ENCODE measurements at regions not wholly inside any gene's neighbourhood (a gene's known extent, or its start where the extent isn't known, plus 50 kb on each side); places are given as distances from the start of the nearest gene placed in this dataset.

DNA sequence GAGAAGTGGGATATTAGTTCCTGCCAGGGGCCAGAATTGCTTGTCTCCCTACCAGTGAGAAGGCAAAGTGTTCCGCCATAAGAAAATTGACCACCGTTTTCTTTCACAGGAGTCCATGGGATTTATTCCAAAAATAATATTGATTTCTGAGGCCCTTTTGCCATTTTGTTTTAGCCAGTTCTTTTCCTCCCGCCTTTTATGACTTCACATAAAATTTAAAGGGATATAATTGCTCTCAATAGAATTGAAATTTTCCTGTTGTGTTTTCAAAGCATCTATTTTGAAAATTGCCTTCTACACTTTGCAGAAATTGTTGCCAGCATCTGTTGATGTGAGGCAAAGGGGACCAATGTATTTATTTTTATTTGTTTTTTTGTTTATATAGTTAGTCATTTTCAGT lies 53.6 kb downstream of the PLCE1 start:
- H3K4me3 Mint-ChIP-seq, result no peak overlapping the region
- H3K9ac ChIP-seq (ENCODE audit: low read length), result no peak overlapping the region
- no peaks in the 10 kb centered on the region for H3K4me1 ChIP-seq (ENCODE audit: control insufficient read depth in 2 of 2, insufficient read depth in 2 of 2, low read length in 2 of 2)
- no peak overlapping the region for H2AFZ ChIP-seq (ENCODE audit: insufficient read depth, low read depth, low read length, poor library complexity, severe bottlenecking)
- H3K9me3 ChIP-seq (ENCODE audit: control extremely low read depth in 1 of 3, control insufficient read depth in 2 of 3, insufficient read depth in 1 of 3, low read length in 2 of 3), result no peaks in the 10 kb centered on the region
- no peak overlapping the region for H3K4me3 ChIP-seq (ENCODE audit: control extremely low read depth in 1 of 5, extremely low read depth in 1 of 5, insufficient read depth in 1 of 5, low read depth in 2 of 5, low read length in 4 of 5)
- no peak for TF ChIP-seq EZH2 (IDR thresholded peaks at IDR 0.05; ENCODE audit: borderline replicate concordance, insufficient read depth, low read depth, low read length, poor library complexity, severe bottlenecking)
- TF ChIP-seq, protein P1, sequence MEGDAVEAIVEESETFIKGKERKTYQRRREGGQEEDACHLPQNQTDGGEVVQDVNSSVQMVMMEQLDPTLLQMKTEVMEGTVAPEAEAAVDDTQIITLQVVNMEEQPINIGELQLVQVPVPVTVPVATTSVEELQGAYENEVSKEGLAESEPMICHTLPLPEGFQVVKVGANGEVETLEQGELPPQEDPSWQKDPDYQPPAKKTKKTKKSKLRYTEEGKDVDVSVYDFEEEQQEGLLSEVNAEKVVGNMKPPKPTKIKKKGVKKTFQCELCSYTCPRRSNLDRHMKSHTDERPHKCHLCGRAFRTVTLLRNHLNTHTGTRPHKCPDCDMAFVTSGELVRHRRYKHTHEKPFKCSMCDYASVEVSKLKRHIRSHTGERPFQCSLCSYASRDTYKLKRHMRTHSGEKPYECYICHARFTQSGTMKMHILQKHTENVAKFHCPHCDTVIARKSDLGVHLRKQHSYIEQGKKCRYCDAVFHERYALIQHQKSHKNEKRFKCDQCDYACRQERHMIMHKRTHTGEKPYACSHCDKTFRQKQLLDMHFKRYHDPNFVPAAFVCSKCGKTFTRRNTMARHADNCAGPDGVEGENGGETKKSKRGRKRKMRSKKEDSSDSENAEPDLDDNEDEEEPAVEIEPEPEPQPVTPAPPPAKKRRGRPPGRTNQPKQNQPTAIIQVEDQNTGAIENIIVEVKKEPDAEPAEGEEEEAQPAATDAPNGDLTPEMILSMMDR (IDR thresholded peaks at IDR 0.05), result no peak
- no CpG with 5 or more reads among the region's 3 CpGs for WGBS (ENCODE audit: insufficient coverage)
- intact Hi-C loops (cut with micrococcal nuclease), result no loop called here
- H3K79me2 ChIP-seq (ENCODE audit: control insufficient read depth, insufficient read depth, low read length), result no peaks in the 10 kb centered on the region
- no peak overlapping the region for H3K27ac ChIP-seq (ENCODE audit: low read length in 2 of 2)
- no peak overlapping the region for H3K27ac Mint-ChIP-seq
- H3K9me3 Mint-ChIP-seq (ENCODE audit: insufficient read depth), result no peaks in the 10 kb centered on the region
- ATAC-seq (ENCODE audit: low read depth) (no peak), DNase-seq (no peak)
- POLR2A ChIA-PET, result no interaction called here
- CTCF ChIA-PET, result no interaction called here
- H3K36me3 ChIP-seq (replicated peaks in 1 of 2; ENCODE audit: control extremely low read depth in 1 of 2, control insufficient read depth in 1 of 2, extremely low read depth in 1 of 2, insufficient read depth in 2 of 2, low read length in 1 of 2), result no peaks in the 10 kb centered on the region
- peaks cover under 1% of the 10 kb centered on the region for H3K4me1 Mint-ChIP-seq
- no peaks in the 10 kb centered on the region for H3K27me3 ChIP-seq (replicated peaks in 1 of 4; ENCODE audit: control extremely low read depth in 1 of 4, control insufficient read depth in 3 of 4, insufficient read depth in 4 of 4, low read length in 3 of 4)
- peaks cover 15% of the 10 kb centered on the region for H3K27me3 Mint-ChIP-seq
- H4K20me1 ChIP-seq (ENCODE audit: control insufficient read depth, insufficient read depth, low read length, poor library complexity, severe bottlenecking), result no peaks in the 10 kb centered on the region
- no peak overlapping the region for H3K4me2 ChIP-seq (replicated peaks; ENCODE audit: low read depth, low read length, poor library complexity, severe bottlenecking)

DNA sequence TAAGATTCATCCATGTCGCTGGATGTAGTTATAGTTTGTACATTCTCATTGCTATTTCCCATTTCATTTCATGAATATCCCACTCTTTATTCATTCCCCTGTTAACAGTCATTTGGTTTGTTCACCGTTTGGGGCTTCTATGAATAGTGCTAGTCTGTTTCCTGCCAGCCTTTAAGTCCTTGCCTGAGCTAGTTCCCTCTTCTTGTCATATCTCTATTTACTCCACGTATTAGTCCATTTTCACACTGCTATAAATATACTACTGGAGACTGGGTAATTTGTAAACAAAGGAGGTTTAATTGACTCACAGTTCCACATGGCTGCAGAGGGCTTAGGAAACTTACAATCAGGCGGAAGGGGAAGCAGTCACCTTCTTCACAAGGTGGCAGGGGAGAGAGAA lies 56.2 kb downstream of the PLCE1 start:
- H3K4me3 ChIP-seq (ENCODE audit: control extremely low read depth in 1 of 5, extremely low read depth in 1 of 5, insufficient read depth in 1 of 5, low read depth in 2 of 5, low read length in 4 of 5), result no peak overlapping the region
- H3K9me3 Mint-ChIP-seq (ENCODE audit: insufficient read depth), result no peaks in the 10 kb centered on the region
- POLR2A ChIA-PET, result no interaction called here
- no peak overlapping the region for H3K27ac Mint-ChIP-seq
- TF ChIP-seq, protein P1 (IDR thresholded peaks at IDR 0.05), result no peak
- no peak for TF ChIP-seq EZH2 (IDR thresholded peaks at IDR 0.05; ENCODE audit: borderline replicate concordance, insufficient read depth, low read depth, low read length, poor library complexity, severe bottlenecking)
- H3K27ac ChIP-seq (ENCODE audit: low read length in 2 of 2), result no peak overlapping the region
- H3K4me2 ChIP-seq (replicated peaks; ENCODE audit: low read depth, low read length, poor library complexity, severe bottlenecking), result no peak overlapping the region
- no peak overlapping the region for H2AFZ ChIP-seq (ENCODE audit: insufficient read depth, low read depth, low read length, poor library complexity, severe bottlenecking)
- no peak overlapping the region for H3K4me3 Mint-ChIP-seq
- H3K27me3 Mint-ChIP-seq, result peaks cover 9% of the 10 kb centered on the region
- H3K36me3 ChIP-seq (replicated peaks in 1 of 2; ENCODE audit: control extremely low read depth in 1 of 2, control insufficient read depth in 1 of 2, extremely low read depth in 1 of 2, insufficient read depth in 2 of 2, low read length in 1 of 2), result no peaks in the 10 kb centered on the region
- H3K27me3 ChIP-seq (replicated peaks in 1 of 4; ENCODE audit: control extremely low read depth in 1 of 4, control insufficient read depth in 3 of 4, insufficient read depth in 4 of 4, low read length in 3 of 4), result no peaks in the 10 kb centered on the region
- no peak for DNase-seq
- H3K79me2 ChIP-seq (ENCODE audit: control insufficient read depth, insufficient read depth, low read length), result no peaks in the 10 kb centered on the region
- no peaks in the 10 kb centered on the region for H3K9me3 ChIP-seq (ENCODE audit: control extremely low read depth in 1 of 3, control insufficient read depth in 2 of 3, insufficient read depth in 1 of 3, low read length in 2 of 3)
- H3K4me1 Mint-ChIP-seq, result no peaks in the 10 kb centered on the region
- no peak overlapping the region for H3K9ac ChIP-seq (ENCODE audit: low read length)
- H4K20me1 ChIP-seq (ENCODE audit: control insufficient read depth, insufficient read depth, low read length, poor library complexity, severe bottlenecking), result no peaks in the 10 kb centered on the region
- CTCF ChIA-PET, result no interaction called here
- H3K4me1 ChIP-seq (ENCODE audit: control insufficient read depth in 2 of 2, insufficient read depth in 2 of 2, low read length in 2 of 2), result no peaks in the 10 kb centered on the region
- WGBS (ENCODE audit: insufficient coverage), result 0% methylated on average over 1 of the region's 4 CpGs
- ATAC-seq (ENCODE audit: low read depth), result no peak
- intact Hi-C loops (cut with micrococcal nuclease), result no loop called here
